ENCODE measurements at regions not wholly inside any gene's neighbourhood (a gene's known extent, or its start where the extent isn't known, plus 50 kb on each side); places are given as distances from the start of the nearest gene placed in this dataset.

GRCh38 chr4:36394352-36394903, 113.0 kb downstream of the DTHD1 start:
- WGBS, 2 donors: 74 to 76% methylated on average over 5 of the region's 5 CpGs
- no peak overlapping the region for H3K27ac ChIP-seq
- H3K36me3 ChIP-seq: no peaks in the 10 kb centered on the region
- TF ChIP-seq POLR2AphosphoS5 (IDR thresholded peaks at IDR 0.05) (no peak), POLR2A (IDR thresholded peaks at IDR 0.05) (no peak), CTCF (IDR thresholded peaks at IDR 0.05) (no peak), EP300 (IDR thresholded peaks at IDR 0.05) (no peak)
- H3K27me3 ChIP-seq: no peaks in the 10 kb centered on the region
- DNase-seq: no peak
- no peak overlapping the region for H3K4me3 ChIP-seq
- no peaks in the 10 kb centered on the region for H3K9me3 ChIP-seq
- ATAC-seq (ENCODE audit: low FRiP score in 2 of 2): no peak
- H3K4me1 ChIP-seq: no peaks in the 10 kb centered on the region

- H3K27me3 ChIP-seq: no peaks in the 10 kb centered on the region
- 38 to 42% methylated on average over 2 of the region's 2 CpGs for WGBS, 2 donors
- no peaks in the 10 kb centered on the region for H3K9me3 ChIP-seq
- H3K27ac ChIP-seq: no peak overlapping the region
- peak; percentile 21 to 65 (median 50) for TF ChIP-seq CTCF (IDR thresholded peaks at IDR 0.05)
- TF ChIP-seq POLR2A (IDR thresholded peaks at IDR 0.05): no peak
- DNase-seq (no peak), ATAC-seq (ENCODE audit: low FRiP score in 2 of 2) (peak in 1 of 2 donors; percentile 32)
- no peak overlapping the region for H3K4me3 ChIP-seq
- no peaks in the 10 kb centered on the region for H3K36me3 ChIP-seq
- H3K4me1 ChIP-seq: no peaks in the 10 kb centered on the region
Measured at GRCh38 chr4:36399762-36400353, 118.4 kb downstream of the DTHD1 start.

- H3K36me3 ChIP-seq: no peaks in the 10 kb centered on the region
- H3K27ac ChIP-seq: no peak overlapping the region
- TF ChIP-seq POLR2A (IDR thresholded peaks at IDR 0.05) (no peak), EP300 (IDR thresholded peaks at IDR 0.05) (no peak), POLR2AphosphoS5 (IDR thresholded peaks at IDR 0.05) (no peak), CTCF (IDR thresholded peaks at IDR 0.05) (no peak)
- ATAC-seq (ENCODE audit: low FRiP score in 2 of 2) (no peak), DNase-seq (no peak)
- H3K4me1 ChIP-seq: no peaks in the 10 kb centered on the region
- no peaks in the 10 kb centered on the region for H3K27me3 ChIP-seq
- no peak overlapping the region for H3K4me3 ChIP-seq
- WGBS, 2 donors: 83% methylated on average over 9 of the region's 9 CpGs
- H3K9me3 ChIP-seq: no peaks in the 10 kb centered on the region
Measured at GRCh38 chr4:36402008-36402758, 120.8 kb downstream of the DTHD1 start.

GRCh38 chr4:36411338-36411737, 129.9 kb downstream of the DTHD1 start:
- no peak for TF ChIP-seq POLR2AphosphoS5 (IDR thresholded peaks at IDR 0.05)
- TF ChIP-seq EP300 (IDR thresholded peaks at IDR 0.05): no peak
- no peak for TF ChIP-seq POLR2A (IDR thresholded peaks at IDR 0.05)
- no peak for TF ChIP-seq CTCF (IDR thresholded peaks at IDR 0.05)
- H3K27me3 ChIP-seq: no peaks in the 10 kb centered on the region
- no peaks in the 10 kb centered on the region for H3K9me3 ChIP-seq
- H3K4me1 ChIP-seq: no peaks in the 10 kb centered on the region
- 72 to 88% methylated on average over 6 of the region's 6 CpGs for WGBS, 2 donors
- H3K27ac ChIP-seq: no peak overlapping the region
- DNase-seq: no peak
- no peaks in the 10 kb centered on the region for H3K36me3 ChIP-seq
- H3K4me3 ChIP-seq: no peak overlapping the region
- ATAC-seq (ENCODE audit: low FRiP score in 2 of 2): no peak
